ENCODE measurements at regions not wholly inside any gene's neighbourhood (a gene's known extent, or its start where the extent isn't known, plus 50 kb on each side); places are given as distances from the start of the nearest gene placed in this dataset.

DNA sequence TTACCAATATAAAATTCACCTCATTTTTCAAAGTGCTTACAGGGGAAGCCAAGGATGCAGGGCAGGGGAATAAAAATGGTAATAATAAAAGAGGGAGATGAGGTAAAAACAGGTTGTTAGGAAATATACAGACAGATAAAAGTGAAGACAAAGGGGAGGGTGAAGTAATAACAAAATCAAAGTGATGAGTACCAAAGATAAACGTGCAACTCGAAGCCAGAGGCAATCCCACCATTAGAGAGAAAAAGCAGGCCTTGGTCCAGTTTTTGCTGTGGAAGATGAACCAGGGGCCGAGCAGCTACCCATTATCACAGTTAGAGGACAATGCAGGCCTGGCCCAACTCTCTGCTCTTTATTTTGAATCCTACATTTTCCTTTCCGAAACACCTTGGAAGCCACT is 99.6 kb upstream of the UPP2 start:
- no peaks in the 10 kb centered on the region for H3K4me1 ChIP-seq (ENCODE audit: control insufficient read depth in 5 of 5, insufficient read depth in 5 of 5, low read length in 5 of 5)
- no peak for ATAC-seq (ENCODE audit: insufficient read depth, low FRiP score)
- H3K9ac ChIP-seq (ENCODE audit: insufficient read depth in 1 of 2, low read length in 2 of 2): no peak overlapping the region
- H3K27ac ChIP-seq (ENCODE audit: low read depth in 1 of 2, low read length in 1 of 2): no peak overlapping the region
- TF ChIP-seq CTCF (IDR thresholded peaks at IDR 0.05; ENCODE audit: control extremely low read depth, extremely low read depth): no peak
- H3K9me3 ChIP-seq (ENCODE audit: control insufficient read depth in 4 of 4, insufficient read depth in 3 of 4, low read length in 3 of 4): no peaks in the 10 kb centered on the region
- no peak for DNase-seq
- H3K27me3 ChIP-seq (ENCODE audit: control insufficient read depth in 3 of 3, insufficient read depth in 3 of 3, low read length in 2 of 3): no peaks in the 10 kb centered on the region
- 89 to 91% methylated on average over 4 of the region's 4 CpGs for WGBS, 2 donors
- H3K4me3 ChIP-seq: no peak overlapping the region
- H3K36me3 ChIP-seq (ENCODE audit: control insufficient read depth in 4 of 4, insufficient read depth in 4 of 4, low read length in 4 of 4): no peaks in the 10 kb centered on the region

DNA sequence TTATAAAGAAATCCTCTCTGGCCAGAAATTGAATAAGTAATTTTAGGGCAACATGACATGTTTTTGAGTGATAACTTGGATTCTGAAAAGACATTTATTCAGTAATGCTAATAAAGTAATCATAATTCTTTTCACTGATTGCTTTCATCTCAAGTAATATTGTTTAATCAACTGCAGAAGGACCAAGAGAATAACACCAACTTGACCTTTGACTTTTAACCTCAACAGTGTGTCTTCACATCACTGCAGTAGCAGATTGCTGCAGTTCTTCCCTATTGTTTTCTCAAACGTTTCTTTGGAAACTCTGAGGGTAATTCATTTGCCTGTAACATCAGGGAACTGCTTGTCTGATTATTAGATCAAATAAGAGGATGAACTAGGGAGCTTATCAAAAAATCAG is 104.9 kb upstream of the UPP2 start:
- Histone ChIP-seq H3K9me3 (ENCODE audit: control insufficient read depth in 4 of 4, insufficient read depth in 3 of 4, low read length in 3 of 4) (no peaks in the 10 kb centered on the region), H3K9ac (ENCODE audit: insufficient read depth in 1 of 2, low read length in 2 of 2) (no peak overlapping the region), H3K27me3 (ENCODE audit: control insufficient read depth in 3 of 3, insufficient read depth in 3 of 3, low read length in 2 of 3) (no peaks in the 10 kb centered on the region), H3K4me1 (ENCODE audit: control insufficient read depth in 5 of 5, insufficient read depth in 5 of 5, low read length in 5 of 5) (no peaks in the 10 kb centered on the region), H3K4me3 (no peak overlapping the region), H3K27ac (ENCODE audit: low read depth in 1 of 2, low read length in 1 of 2) (no peak overlapping the region), H3K36me3 (ENCODE audit: control insufficient read depth in 4 of 4, insufficient read depth in 4 of 4, low read length in 4 of 4) (no peaks in the 10 kb centered on the region)
- no peak for ATAC-seq (ENCODE audit: insufficient read depth, low FRiP score)
- DNase-seq: no peak
- TF ChIP-seq CTCF (IDR thresholded peaks at IDR 0.05; ENCODE audit: control extremely low read depth, extremely low read depth): no peak
- 37 to 65% methylated on average over 1 of the region's 1 CpG for WGBS, 2 donors

DNA sequence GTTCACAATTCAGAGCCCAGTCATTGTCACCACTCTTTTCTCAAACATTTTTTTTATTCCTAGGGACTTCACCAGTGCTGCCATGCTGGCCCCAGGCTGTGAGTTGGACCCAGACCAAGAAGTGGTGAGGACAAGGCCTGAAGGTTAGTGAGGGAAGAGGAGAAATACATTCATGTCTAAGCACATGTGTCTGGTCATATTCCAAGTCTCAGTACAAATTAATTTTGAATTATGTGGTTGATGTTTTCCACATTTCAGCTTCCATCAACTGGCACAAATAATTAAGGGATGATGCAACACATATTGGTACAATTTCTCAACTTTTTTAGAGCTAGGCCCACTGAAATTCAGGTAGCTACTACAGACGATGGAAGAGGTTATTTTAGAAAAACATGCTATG is 106.6 kb upstream of the UPP2 start:
- WGBS, 2 donors: 86 to 88% methylated on average over 1 of the region's 1 CpG
- H3K27me3 ChIP-seq (ENCODE audit: control insufficient read depth in 3 of 3, insufficient read depth in 3 of 3, low read length in 2 of 3): no peaks in the 10 kb centered on the region
- no peaks in the 10 kb centered on the region for H3K4me1 ChIP-seq (ENCODE audit: control insufficient read depth in 5 of 5, insufficient read depth in 5 of 5, low read length in 5 of 5)
- ATAC-seq (ENCODE audit: insufficient read depth, low FRiP score) (no peak), DNase-seq (no peak)
- H3K9me3 ChIP-seq (ENCODE audit: control insufficient read depth in 4 of 4, insufficient read depth in 3 of 4, low read length in 3 of 4): no peaks in the 10 kb centered on the region
- no peak overlapping the region for H3K27ac ChIP-seq (ENCODE audit: low read depth in 1 of 2, low read length in 1 of 2)
- H3K9ac ChIP-seq (ENCODE audit: insufficient read depth in 1 of 2, low read length in 2 of 2): no peak overlapping the region
- no peak overlapping the region for H3K4me3 ChIP-seq
- H3K36me3 ChIP-seq (ENCODE audit: control insufficient read depth in 4 of 4, insufficient read depth in 4 of 4, low read length in 4 of 4): no peaks in the 10 kb centered on the region
- no peak for TF ChIP-seq CTCF (IDR thresholded peaks at IDR 0.05; ENCODE audit: control extremely low read depth, extremely low read depth)

DNA sequence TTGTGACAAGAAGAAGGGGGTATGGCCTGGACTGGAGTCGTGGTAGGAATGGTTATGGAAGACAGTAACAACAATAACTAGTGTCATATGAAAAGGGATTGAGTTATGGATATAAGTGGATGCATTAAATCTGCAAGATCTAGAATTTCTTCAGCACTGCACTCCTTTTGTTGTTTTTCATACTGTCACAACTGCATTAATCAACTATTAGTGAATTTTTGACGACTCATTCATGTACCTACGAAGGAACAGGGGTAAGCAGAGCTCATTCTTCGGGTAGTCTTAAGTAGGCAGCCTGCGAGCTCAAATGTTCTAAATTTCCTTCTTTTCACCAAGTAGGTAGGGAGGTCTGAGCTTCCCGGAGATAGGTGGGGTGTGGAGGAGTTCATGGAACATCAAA is 109.7 kb upstream of the UPP2 start:
- no peak for DNase-seq
- H3K27ac ChIP-seq (ENCODE audit: low read depth in 1 of 2, low read length in 1 of 2): no peak overlapping the region
- no peaks in the 10 kb centered on the region for H3K27me3 ChIP-seq (ENCODE audit: control insufficient read depth in 3 of 3, insufficient read depth in 3 of 3, low read length in 2 of 3)
- ATAC-seq (ENCODE audit: insufficient read depth, low FRiP score): no peak
- H3K4me1 ChIP-seq (ENCODE audit: control insufficient read depth in 5 of 5, insufficient read depth in 5 of 5, low read length in 5 of 5): no peaks in the 10 kb centered on the region
- H3K36me3 ChIP-seq (ENCODE audit: control insufficient read depth in 4 of 4, insufficient read depth in 4 of 4, low read length in 4 of 4): no peaks in the 10 kb centered on the region
- H3K4me3 ChIP-seq: no peak overlapping the region
- TF ChIP-seq CTCF (IDR thresholded peaks at IDR 0.05; ENCODE audit: control extremely low read depth, extremely low read depth): no peak
- no peak overlapping the region for H3K9ac ChIP-seq (ENCODE audit: insufficient read depth in 1 of 2, low read length in 2 of 2)
- no peaks in the 10 kb centered on the region for H3K9me3 ChIP-seq (ENCODE audit: control insufficient read depth in 4 of 4, insufficient read depth in 3 of 4, low read length in 3 of 4)
- WGBS, 2 donors: 64 to 66% methylated on average over 6 of the region's 6 CpGs
